ENCODE measurements at regions not wholly inside any gene's neighbourhood (a gene's known extent, or its start where the extent isn't known, plus 50 kb on each side); places are given as distances from the start of the nearest gene placed in this dataset.

DNA sequence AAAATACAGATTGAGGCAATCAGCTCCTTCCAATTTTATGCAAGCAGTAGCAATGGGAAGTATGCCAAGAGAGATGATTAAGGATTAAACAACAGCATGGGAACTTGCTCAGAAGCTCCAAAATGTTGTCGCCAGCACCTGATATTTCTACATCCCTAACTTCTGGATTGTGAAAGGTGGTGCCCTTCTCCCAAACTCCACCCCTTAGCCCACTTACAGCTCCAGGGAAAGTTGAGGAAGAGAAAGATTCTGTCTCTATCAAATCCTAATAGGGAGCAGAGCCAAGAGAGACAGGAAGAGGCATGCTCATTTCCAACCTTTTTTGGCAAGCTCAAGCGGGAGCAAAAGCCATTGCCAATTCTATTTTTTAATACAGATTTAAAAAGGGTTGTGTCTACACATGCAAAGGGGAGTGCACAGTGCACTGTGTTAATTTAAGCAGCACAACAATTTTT lies 92.4 kb upstream of the NR3C1 start:
- Mint-ChIP-seq H3K4me3 (no peak overlapping the region), H3K27me3 (ENCODE audit: low read depth) (no peaks in the 10 kb centered on the region), H3K27ac (no peak overlapping the region), H3K4me1 (no peaks in the 10 kb centered on the region), H3K36me3 (no peaks in the 10 kb centered on the region), H3K9me3 (no peaks in the 10 kb centered on the region)
- DNase-seq (ENCODE audit: low spot score): no peak
- POLR2A ChIA-PET: no interaction called here
- ATAC-seq: no peak
- TF ChIP-seq FOXP1 (CRISPR knock-in tag; IDR thresholded peaks at IDR 0.05; ENCODE audit: borderline replicate concordance) (no peak), CBFB (CRISPR knock-in tag; IDR thresholded peaks at IDR 0.05; ENCODE audit: low read depth) (no peak), NFE2L1 (CRISPR knock-in tag; IDR thresholded peaks at IDR 0.05) (no peak), RORB (CRISPR knock-in tag; IDR thresholded peaks at IDR 0.05) (no peak), ZNF317 (CRISPR knock-in tag; IDR thresholded peaks at IDR 0.05; ENCODE audit: borderline replicate concordance, low read depth) (no peak), HMGA2 (CRISPR knock-in tag; IDR thresholded peaks at IDR 0.05) (no peak), ZNF263 (CRISPR knock-in tag; IDR thresholded peaks at IDR 0.05; ENCODE audit: low read depth) (no peak), KAT7 (CRISPR knock-in tag; IDR thresholded peaks at IDR 0.05; ENCODE audit: borderline replicate concordance) (no peak), MXD4 (CRISPR knock-in tag; IDR thresholded peaks at IDR 0.05; ENCODE audit: borderline replicate concordance) (no peak)
- TF ChIP-seq, protein P1, sequence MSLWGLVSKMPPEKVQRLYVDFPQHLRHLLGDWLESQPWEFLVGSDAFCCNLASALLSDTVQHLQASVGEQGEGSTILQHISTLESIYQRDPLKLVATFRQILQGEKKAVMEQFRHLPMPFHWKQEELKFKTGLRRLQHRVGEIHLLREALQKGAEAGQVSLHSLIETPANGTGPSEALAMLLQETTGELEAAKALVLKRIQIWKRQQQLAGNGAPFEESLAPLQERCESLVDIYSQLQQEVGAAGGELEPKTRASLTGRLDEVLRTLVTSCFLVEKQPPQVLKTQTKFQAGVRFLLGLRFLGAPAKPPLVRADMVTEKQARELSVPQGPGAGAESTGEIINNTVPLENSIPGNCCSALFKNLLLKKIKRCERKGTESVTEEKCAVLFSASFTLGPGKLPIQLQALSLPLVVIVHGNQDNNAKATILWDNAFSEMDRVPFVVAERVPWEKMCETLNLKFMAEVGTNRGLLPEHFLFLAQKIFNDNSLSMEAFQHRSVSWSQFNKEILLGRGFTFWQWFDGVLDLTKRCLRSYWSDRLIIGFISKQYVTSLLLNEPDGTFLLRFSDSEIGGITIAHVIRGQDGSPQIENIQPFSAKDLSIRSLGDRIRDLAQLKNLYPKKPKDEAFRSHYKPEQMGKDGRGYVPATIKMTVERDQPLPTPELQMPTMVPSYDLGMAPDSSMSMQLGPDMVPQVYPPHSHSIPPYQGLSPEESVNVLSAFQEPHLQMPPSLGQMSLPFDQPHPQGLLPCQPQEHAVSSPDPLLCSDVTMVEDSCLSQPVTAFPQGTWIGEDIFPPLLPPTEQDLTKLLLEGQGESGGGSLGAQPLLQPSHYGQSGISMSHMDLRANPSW (CRISPR knock-in tag; conservative IDR thresholded peaks at IDR 0.05; ENCODE audit: low read depth): no peak
- TF ChIP-seq, protein P2, sequence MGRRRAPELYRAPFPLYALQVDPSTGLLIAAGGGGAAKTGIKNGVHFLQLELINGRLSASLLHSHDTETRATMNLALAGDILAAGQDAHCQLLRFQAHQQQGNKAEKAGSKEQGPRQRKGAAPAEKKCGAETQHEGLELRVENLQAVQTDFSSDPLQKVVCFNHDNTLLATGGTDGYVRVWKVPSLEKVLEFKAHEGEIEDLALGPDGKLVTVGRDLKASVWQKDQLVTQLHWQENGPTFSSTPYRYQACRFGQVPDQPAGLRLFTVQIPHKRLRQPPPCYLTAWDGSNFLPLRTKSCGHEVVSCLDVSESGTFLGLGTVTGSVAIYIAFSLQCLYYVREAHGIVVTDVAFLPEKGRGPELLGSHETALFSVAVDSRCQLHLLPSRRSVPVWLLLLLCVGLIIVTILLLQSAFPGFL (CRISPR knock-in tag; IDR thresholded peaks at IDR 0.05; ENCODE audit: borderline replicate concordance): no peak
- TF ChIP-seq, protein P3, sequence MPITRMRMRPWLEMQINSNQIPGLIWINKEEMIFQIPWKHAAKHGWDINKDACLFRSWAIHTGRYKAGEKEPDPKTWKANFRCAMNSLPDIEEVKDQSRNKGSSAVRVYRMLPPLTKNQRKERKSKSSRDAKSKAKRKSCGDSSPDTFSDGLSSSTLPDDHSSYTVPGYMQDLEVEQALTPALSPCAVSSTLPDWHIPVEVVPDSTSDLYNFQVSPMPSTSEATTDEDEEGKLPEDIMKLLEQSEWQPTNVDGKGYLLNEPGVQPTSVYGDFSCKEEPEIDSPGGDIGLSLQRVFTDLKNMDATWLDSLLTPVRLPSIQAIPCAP (CRISPR knock-in tag; IDR thresholded peaks at IDR 0.05): no peak
- TF ChIP-seq, protein P4, sequence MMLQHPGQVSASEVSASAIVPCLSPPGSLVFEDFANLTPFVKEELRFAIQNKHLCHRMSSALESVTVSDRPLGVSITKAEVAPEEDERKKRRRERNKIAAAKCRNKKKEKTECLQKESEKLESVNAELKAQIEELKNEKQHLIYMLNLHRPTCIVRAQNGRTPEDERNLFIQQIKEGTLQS (CRISPR knock-in tag; conservative IDR thresholded peaks at IDR 0.05): no peak
- TF ChIP-seq, protein P5, sequence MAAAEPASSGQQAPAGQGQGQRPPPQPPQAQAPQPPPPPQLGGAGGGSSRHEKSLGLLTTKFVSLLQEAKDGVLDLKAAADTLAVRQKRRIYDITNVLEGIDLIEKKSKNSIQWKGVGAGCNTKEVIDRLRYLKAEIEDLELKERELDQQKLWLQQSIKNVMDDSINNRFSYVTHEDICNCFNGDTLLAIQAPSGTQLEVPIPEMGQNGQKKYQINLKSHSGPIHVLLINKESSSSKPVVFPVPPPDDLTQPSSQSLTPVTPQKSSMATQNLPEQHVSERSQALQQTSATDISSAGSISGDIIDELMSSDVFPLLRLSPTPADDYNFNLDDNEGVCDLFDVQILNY (CRISPR knock-in tag; IDR thresholded peaks at IDR 0.05): no peak
- TF ChIP-seq, protein P6, sequence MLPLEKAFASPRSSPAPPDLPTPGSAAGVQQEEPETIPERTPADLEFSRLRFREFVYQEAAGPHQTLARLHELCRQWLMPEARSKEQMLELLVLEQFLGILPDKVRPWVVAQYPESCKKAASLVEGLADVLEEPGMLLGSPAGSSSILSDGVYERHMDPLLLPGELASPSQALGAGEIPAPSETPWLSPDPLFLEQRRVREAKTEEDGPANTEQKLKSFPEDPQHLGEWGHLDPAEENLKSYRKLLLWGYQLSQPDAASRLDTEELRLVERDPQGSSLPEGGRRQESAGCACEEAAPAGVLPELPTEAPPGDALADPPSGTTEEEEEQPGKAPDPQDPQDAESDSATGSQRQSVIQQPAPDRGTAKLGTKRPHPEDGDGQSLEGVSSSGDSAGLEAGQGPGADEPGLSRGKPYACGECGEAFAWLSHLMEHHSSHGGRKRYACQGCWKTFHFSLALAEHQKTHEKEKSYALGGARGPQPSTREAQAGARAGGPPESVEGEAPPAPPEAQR (CRISPR knock-in tag; IDR thresholded peaks at IDR 0.05): no peak
- TF ChIP-seq, protein P7, sequence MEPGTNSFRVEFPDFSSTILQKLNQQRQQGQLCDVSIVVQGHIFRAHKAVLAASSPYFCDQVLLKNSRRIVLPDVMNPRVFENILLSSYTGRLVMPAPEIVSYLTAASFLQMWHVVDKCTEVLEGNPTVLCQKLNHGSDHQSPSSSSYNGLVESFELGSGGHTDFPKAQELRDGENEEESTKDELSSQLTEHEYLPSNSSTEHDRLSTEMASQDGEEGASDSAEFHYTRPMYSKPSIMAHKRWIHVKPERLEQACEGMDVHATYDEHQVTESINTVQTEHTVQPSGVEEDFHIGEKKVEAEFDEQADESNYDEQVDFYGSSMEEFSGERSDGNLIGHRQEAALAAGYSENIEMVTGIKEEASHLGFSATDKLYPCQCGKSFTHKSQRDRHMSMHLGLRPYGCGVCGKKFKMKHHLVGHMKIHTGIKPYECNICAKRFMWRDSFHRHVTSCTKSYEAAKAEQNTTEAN (CRISPR knock-in tag; IDR thresholded peaks at IDR 0.05): no peak
- CTCF ChIA-PET: no interaction called here

DNA sequence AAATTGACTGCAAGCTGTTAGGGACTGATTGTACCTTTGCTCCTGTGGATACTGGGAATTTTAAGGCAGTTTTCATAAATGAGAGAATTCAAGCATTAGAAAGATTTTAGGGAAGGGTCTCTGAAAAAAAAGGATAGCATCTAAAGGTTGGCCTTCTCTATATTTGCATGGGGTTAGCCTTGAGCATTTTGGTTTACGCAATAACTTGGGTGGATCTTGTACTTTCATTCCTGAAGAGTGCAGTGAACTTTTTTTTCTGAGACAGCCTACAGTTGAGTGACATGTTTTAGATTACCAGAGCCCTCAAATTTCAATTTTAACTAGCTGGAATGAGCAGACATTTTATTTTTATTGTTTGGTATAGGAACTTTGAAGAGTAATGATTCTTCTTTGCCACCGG lies 91.6 kb upstream of the NR3C1 start:
- ChIA-PET CTCF (no interaction called here), POLR2A (no interaction called here)
- H3K27ac Mint-ChIP-seq: no peak overlapping the region
- no peaks in the 10 kb centered on the region for H3K9me3 Mint-ChIP-seq
- H3K4me1 Mint-ChIP-seq: no peaks in the 10 kb centered on the region
- no peaks in the 10 kb centered on the region for H3K27me3 Mint-ChIP-seq (ENCODE audit: low read depth)
- ATAC-seq: no peak
- no peak overlapping the region for H3K4me3 Mint-ChIP-seq
- no peaks in the 10 kb centered on the region for H3K36me3 Mint-ChIP-seq
- no peak for DNase-seq (ENCODE audit: low spot score)
- TF ChIP-seq, protein P2 (CRISPR knock-in tag; IDR thresholded peaks at IDR 0.05; ENCODE audit: borderline replicate concordance): no peak
- TF ChIP-seq FOXP1 (CRISPR knock-in tag; IDR thresholded peaks at IDR 0.05; ENCODE audit: borderline replicate concordance): no peak
- TF ChIP-seq, protein P8, sequence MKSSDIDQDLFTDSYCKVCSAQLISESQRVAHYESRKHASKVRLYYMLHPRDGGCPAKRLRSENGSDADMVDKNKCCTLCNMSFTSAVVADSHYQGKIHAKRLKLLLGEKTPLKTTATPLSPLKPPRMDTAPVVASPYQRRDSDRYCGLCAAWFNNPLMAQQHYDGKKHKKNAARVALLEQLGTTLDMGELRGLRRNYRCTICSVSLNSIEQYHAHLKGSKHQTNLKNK (CRISPR knock-in tag; IDR thresholded peaks at IDR 0.05): no peak
- TF ChIP-seq SMAD4 (CRISPR knock-in tag; IDR thresholded peaks at IDR 0.05): no peak
- TF ChIP-seq ZNF263 (CRISPR knock-in tag; IDR thresholded peaks at IDR 0.05; ENCODE audit: low read depth): no peak
- TF ChIP-seq JUN (CRISPR knock-in tag; IDR thresholded peaks at IDR 0.05): no peak
- TF ChIP-seq, protein P9, sequence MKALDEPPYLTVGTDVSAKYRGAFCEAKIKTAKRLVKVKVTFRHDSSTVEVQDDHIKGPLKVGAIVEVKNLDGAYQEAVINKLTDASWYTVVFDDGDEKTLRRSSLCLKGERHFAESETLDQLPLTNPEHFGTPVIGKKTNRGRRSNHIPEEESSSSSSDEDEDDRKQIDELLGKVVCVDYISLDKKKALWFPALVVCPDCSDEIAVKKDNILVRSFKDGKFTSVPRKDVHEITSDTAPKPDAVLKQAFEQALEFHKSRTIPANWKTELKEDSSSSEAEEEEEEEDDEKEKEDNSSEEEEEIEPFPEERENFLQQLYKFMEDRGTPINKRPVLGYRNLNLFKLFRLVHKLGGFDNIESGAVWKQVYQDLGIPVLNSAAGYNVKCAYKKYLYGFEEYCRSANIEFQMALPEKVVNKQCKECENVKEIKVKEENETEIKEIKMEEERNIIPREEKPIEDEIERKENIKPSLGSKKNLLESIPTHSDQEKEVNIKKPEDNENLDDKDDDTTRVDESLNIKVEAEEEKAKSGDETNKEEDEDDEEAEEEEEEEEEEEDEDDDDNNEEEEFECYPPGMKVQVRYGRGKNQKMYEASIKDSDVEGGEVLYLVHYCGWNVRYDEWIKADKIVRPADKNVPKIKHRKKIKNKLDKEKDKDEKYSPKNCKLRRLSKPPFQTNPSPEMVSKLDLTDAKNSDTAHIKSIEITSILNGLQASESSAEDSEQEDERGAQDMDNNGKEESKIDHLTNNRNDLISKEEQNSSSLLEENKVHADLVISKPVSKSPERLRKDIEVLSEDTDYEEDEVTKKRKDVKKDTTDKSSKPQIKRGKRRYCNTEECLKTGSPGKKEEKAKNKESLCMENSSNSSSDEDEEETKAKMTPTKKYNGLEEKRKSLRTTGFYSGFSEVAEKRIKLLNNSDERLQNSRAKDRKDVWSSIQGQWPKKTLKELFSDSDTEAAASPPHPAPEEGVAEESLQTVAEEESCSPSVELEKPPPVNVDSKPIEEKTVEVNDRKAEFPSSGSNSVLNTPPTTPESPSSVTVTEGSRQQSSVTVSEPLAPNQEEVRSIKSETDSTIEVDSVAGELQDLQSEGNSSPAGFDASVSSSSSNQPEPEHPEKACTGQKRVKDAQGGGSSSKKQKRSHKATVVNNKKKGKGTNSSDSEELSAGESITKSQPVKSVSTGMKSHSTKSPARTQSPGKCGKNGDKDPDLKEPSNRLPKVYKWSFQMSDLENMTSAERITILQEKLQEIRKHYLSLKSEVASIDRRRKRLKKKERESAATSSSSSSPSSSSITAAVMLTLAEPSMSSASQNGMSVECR (CRISPR knock-in tag; IDR thresholded peaks at IDR 0.05; ENCODE audit: borderline replicate concordance): no peak
